ENCODE measurements at regions not wholly inside any gene's neighbourhood (a gene's known extent, or its start where the extent isn't known, plus 50 kb on each side); places are given as distances from the start of the nearest gene placed in this dataset.
"Not testable (repeated sequence)": the region's sequence is repeated elsewhere in the genome, so short reads cannot be mapped to it uniquely, and the experiment has no call there.

- TF ChIP-seq, protein P1, sequence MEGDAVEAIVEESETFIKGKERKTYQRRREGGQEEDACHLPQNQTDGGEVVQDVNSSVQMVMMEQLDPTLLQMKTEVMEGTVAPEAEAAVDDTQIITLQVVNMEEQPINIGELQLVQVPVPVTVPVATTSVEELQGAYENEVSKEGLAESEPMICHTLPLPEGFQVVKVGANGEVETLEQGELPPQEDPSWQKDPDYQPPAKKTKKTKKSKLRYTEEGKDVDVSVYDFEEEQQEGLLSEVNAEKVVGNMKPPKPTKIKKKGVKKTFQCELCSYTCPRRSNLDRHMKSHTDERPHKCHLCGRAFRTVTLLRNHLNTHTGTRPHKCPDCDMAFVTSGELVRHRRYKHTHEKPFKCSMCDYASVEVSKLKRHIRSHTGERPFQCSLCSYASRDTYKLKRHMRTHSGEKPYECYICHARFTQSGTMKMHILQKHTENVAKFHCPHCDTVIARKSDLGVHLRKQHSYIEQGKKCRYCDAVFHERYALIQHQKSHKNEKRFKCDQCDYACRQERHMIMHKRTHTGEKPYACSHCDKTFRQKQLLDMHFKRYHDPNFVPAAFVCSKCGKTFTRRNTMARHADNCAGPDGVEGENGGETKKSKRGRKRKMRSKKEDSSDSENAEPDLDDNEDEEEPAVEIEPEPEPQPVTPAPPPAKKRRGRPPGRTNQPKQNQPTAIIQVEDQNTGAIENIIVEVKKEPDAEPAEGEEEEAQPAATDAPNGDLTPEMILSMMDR (IDR thresholded peaks at IDR 0.05), result not testable (repeated sequence)
- TF ChIP-seq POLR2A (IDR thresholded peaks at IDR 0.05), result not testable (repeated sequence)
These were observed 60.4 kb upstream of the RGPD5 start for GRCh38 chr2:109733746-109734145.

Measured in lower leg skin (tissue), 3 donors.